GM19238 (cell line): ENCODE measurements at regions not wholly inside any gene's neighbourhood (a gene's known extent, or its start where the extent isn't known, plus 50 kb on each side); places are given as distances from the start of the nearest gene placed in this dataset.
"Not testable (repeated sequence)": the region's sequence is repeated elsewhere in the genome, so short reads cannot be mapped to it uniquely, and the experiment has no call there.

Experiments
- DNase-seq: peaks from one replicate; pipeline ENCODE4 v3.0.0; 2011; ENCODE audit warnings: low spot score; ENCODE audit not compliant: insufficient read length

GRCh38 chr6:81969814-81970213 lies 217.3 kb upstream of the TENT5A start:
- DNase-seq: no peak

GRCh38 chr6:81969011-81969410 lies 216.5 kb upstream of the TENT5A start:
- DNase-seq: no peak

GRCh38 chr6:81966968-81967367 lies 214.5 kb upstream of the TENT5A start:
- DNase-seq: no peak

- DNase-seq: no peak
These were observed 209.7 kb upstream of the TENT5A start for GRCh38 chr6:81962198-81962597.

- no peak for DNase-seq
These were observed 198.4 kb upstream of the TENT5A start for GRCh38 chr6:81950877-81951276.

GRCh38 chr6:81948861-81949260 lies 196.4 kb upstream of the TENT5A start:
- no peak for DNase-seq

GRCh38 chr6:81948196-81948595 lies 195.7 kb upstream of the TENT5A start:
- DNase-seq: not testable (repeated sequence)

GRCh38 chr6:81944661-81945060 lies 192.2 kb upstream of the TENT5A start:
- no peak for DNase-seq

- DNase-seq: not testable (repeated sequence)
These were observed 190.4 kb upstream of the TENT5A start for GRCh38 chr6:81942842-81943241.

GRCh38 chr6:81942067-81942370 lies 189.5 kb upstream of the TENT5A start:
- DNase-seq: no peak

- no peak for DNase-seq
These were observed 188.0 kb upstream of the TENT5A start for GRCh38 chr6:81940451-81940985.

- no peak for DNase-seq
These were observed 187.3 kb upstream of the TENT5A start for GRCh38 chr6:81939766-81940165.

GRCh38 chr6:81938991-81939732 lies 186.7 kb upstream of the TENT5A start:
- DNase-seq: no peak

- no peak for DNase-seq
These were observed 185.8 kb upstream of the TENT5A start for GRCh38 chr6:81938014-81938856.

GRCh38 chr6:81937296-81937937 lies 184.9 kb upstream of the TENT5A start:
- DNase-seq: no peak

- DNase-seq: no peak
These were observed 182.5 kb upstream of the TENT5A start for GRCh38 chr6:81934936-81935335.

- no peak for DNase-seq
These were observed 181.1 kb upstream of the TENT5A start for GRCh38 chr6:81933608-81934051.

GRCh38 chr6:81933089-81933488 lies 180.6 kb upstream of the TENT5A start:
- no peak for DNase-seq

GRCh38 chr6:81932448-81932847 lies 180.0 kb upstream of the TENT5A start:
- DNase-seq: not testable (repeated sequence)

- DNase-seq: no peak
These were observed 177.3 kb upstream of the TENT5A start for GRCh38 chr6:81929828-81930227.

GRCh38 chr6:81925201-81925600 lies 172.7 kb upstream of the TENT5A start:
- no peak for DNase-seq
